Heart left ventricle (tissue), 16 donors: ENCODE measurements at regions not wholly inside any gene's neighbourhood (a gene's known extent, or its start where the extent isn't known, plus 50 kb on each side); places are given as distances from the start of the nearest gene placed in this dataset.

ENCODE experiments used
- ATAC-seq, 4 donors: fragments of 200-7000 bp; cut with Tn5 transposase; one replicate each; pipeline ENCODE4 v1.9.1; 2020 to 2022; ENCODE audit warnings: moderate library complexity in 4 of 4, mild to moderate bottlenecking in 3 of 4, moderate number of reproducible peaks in 1 of 4
- DNase-seq, 5 donors: peaks; one replicate each; pipeline ENCODE4 v3.0.0-alpha.2; 2020
- H3K27ac ChIP-seq, 12 donors: fragments of 200-600 bp; sonication (generic) in 4 of 12; one replicate each; pipeline versions ENCODE4 v1.5.0 to v1.8.0; 2016 to 2022; ENCODE audit warnings: mild to moderate bottlenecking in 2 of 12
- H3K27me3 ChIP-seq, 9 donors: fragments of 200-600 bp; sonication (generic) in 2 of 9; one replicate each; pipeline versions ENCODE4 v1.5.1 to v1.8.0; 2016 to 2022; ENCODE audit warnings: mild to moderate bottlenecking in 3 of 9
- H3K36me3 ChIP-seq, 9 donors: fragments of 200-600 bp; sonication (generic) in 2 of 9; one replicate each; pipeline versions ENCODE4 v1.5.0 to v1.8.0; 2018 to 2022; ENCODE audit warnings: mild to moderate bottlenecking in 2 of 9
- H3K4me1 ChIP-seq, 12 donors: fragments of 200-600 bp; sonication (generic) in 4 of 12; one replicate each; pipeline versions ENCODE4 v1.5.0 to v1.8.0; 2016 to 2022; ENCODE audit warnings: mild to moderate bottlenecking in 3 of 12
- H3K4me3 ChIP-seq, 12 donors: fragments of 200-600 bp; sonication (generic) in 4 of 12; one replicate each; pipeline versions ENCODE4 v1.5.0 to v1.8.0; 2017 to 2022; ENCODE audit warnings: mild to moderate bottlenecking in 9 of 12, moderate library complexity in 4 of 12
- H3K9me3 ChIP-seq, 12 donors: fragments of 200-600 bp; sonication (generic) in 4 of 12; one replicate each; pipeline versions ENCODE4 v1.5.0 to v1.8.0; 2016 to 2022; ENCODE audit warnings: mild to moderate bottlenecking in 1 of 12
- CTCF ChIP-seq, 12 donors: fragments of 200-600 bp; sonication (generic) in 4 of 12; IDR thresholded peaks; one replicate each; pipeline versions ENCODE4 v1.5.0 to v1.8.0; 2018 to 2022; ENCODE audit warnings: antibody characterized with exemption in 12 of 12, mild to moderate bottlenecking in 5 of 12
- POLR2A ChIP-seq, 2 donors: fragments of 450-650 bp; IDR thresholded peaks; one replicate each; pipeline ENCODE4 v1.6.1; 2017; ENCODE audit warnings: antibody characterized with exemption in 2 of 2, mild to moderate bottlenecking in 2 of 2, moderate library complexity in 2 of 2
- WGBS, 4 donors: extraction: QIAGEN DNeasy Blood & Tissue Kit in 2 of 4; methylation state at CpG; one replicate each; pipeline versions ENCODE4 v1.1.5 to v1.1.7; 2013 to 2018; 5-methylcytosine and 5-hydroxymethylcytosine counted together
- intact Hi-C, 10 donors: fragments of 100-400 bp; cut with DNase I; formaldehyde crosslinking; loops; one replicate each; pipeline versions ENCODE4 v1.11.1 to v1.14.2; 2022
- donor health status: ischemic (EF 13 %, LVEDD 7.1; RV severe dilation, severe dysfunction).
- donor health status: healthy with polysubstance abuse.
- donor health status: DM: no; HTN: yes; CAD: no.
- donor health status: DM: no; HTN: no; CAD: no.
- donor health status: ischemic (EF 25% LVEDD 6.9; RV normal size, moderate dysfunction).
- donor health status: ischemic (EF 25% LVEDD 5.7; RV mildly dilated, moderate dysfunction).
- donor health status: healthy.
- donor health status: DM: yes; HTN: yes; CAD: no.
- donor health status: ischemic (EF 35%, LVEDD 5.7; RV mildly dilated, moderate dysfunction).
- donor health status: nonischemic (EF 11% LVEDD 7.7; RV severe dilation, severe dysfunction).
- donor health status: DM: yes; HTN: yes; CAD: no.
- donor health status: PGD.
- donor health status: ischemic (EF 29% LVEDD 5.4; RV normal size, mild dysfunction).
- donor health status: nonischemic (EF 23%, LVEDD 6.1; RV moderate dilation, normal function).

DNA sequence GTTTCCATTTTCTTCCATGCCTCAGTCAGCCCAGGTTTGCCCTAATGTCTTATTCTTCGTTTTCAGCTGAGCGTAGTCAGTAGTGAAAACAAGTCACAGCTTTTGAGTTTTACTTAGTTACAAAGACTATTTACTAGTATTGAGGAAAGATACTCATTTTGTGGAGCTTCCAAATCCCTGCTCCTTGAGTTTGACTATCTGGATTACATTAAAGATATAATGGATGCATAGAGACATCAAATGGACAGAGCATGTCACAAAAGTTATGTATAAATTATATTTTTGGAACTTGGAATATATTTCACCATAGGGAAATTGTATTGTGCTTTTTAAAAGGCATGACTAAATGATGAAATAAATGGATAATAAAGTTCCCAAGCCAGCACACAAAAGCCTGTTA, 54.6 kb upstream of the AKAP13 start:
- no peak for ATAC-seq
- peaks cover 0 to 28% (median 16%) of the 10 kb centered on the region in 12 donors for H3K4me1 ChIP-seq
- H3K9me3 ChIP-seq, result peaks cover 0 to 17% (median 0%) of the 10 kb centered on the region in 12 donors
- intact Hi-C loops, result loop anchor here in 2 of 10 donors (5.0 to 10.0 kb wide), 3 partner anchors 79 to 179 kb away; no protein-coding TSS in a partner anchor
- H3K27me3 ChIP-seq, result no peaks in the 10 kb centered on the region
- no peak overlapping the region for H3K27ac ChIP-seq
- no peak for DNase-seq
- TF ChIP-seq CTCF (IDR thresholded peaks at IDR 0.05) (no peak), POLR2A (IDR thresholded peaks at IDR 0.05) (no peak)
- H3K36me3 ChIP-seq, result no peaks in the 10 kb centered on the region
- no peak overlapping the region for H3K4me3 ChIP-seq
- WGBS, 4 donors, result 93 to 97% (median 97%) methylated on average over 2 of the region's 2 CpGs

DNA sequence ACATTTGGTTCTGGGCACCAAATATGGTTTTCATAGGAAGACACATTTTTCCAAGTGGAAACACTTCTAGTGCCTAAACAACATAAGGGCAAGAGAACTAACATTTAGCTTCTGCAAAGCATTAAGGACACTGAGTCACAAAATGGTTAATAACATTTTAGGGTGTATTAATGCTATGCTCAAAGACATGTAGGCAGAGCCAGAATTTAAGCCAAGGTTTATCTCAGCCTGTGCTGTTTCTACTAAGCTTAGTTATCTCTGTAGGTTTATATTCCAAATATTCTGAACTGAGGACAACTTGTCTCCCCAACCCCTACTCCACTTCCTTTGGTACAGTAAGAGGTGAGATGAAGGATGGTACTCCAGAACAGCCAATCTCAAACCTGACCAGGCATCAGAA, 54.1 kb upstream of the AKAP13 start:
- no peak for DNase-seq
- TF ChIP-seq CTCF (IDR thresholded peaks at IDR 0.05) (no peak), POLR2A (IDR thresholded peaks at IDR 0.05) (no peak)
- Histone ChIP-seq H3K4me3 (no peak overlapping the region), H3K27ac (no peak overlapping the region), H3K36me3 (no peaks in the 10 kb centered on the region), H3K4me1 (peaks cover 0 to 32% (median 19%) of the 10 kb centered on the region in 12 donors), H3K9me3 (peaks cover 0 to 17% (median 0%) of the 10 kb centered on the region in 12 donors), H3K27me3 (no peaks in the 10 kb centered on the region)
- ATAC-seq, result no peak
- intact Hi-C loops, result loop anchor here in 2 of 10 donors (5.0 to 10.0 kb wide), 3 partner anchors 79 to 179 kb away; no protein-coding TSS in a partner anchor

DNA sequence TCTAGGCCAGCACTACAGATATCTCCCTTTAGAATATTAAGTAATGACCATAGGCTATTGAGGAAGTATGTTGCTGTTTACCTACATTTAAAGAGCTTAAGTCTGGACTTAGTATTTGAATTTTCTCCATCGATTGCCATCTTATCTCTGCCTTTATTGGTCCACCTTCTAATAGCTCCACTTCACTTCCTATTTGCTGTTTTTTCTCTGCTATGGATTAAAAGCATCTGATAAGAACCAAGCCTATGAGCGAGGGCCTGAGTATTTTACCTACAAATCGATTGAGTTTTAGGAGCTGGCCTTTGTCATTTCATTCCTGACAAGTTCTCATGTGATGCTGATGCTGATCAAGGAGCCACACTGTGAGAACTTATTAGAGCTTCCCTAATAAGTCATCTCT, 52.6 kb upstream of the AKAP13 start:
- DNase-seq, result no peak
- Histone ChIP-seq H3K4me1 (peaks cover 4 to 44% (median 27%) of the 10 kb centered on the region in 12 donors), H3K9me3 (peaks cover 0 to 5% (median 0%) of the 10 kb centered on the region in 12 donors), H3K4me3 (no peak overlapping the region), H3K36me3 (no peaks in the 10 kb centered on the region), H3K27ac (no peak overlapping the region), H3K27me3 (no peaks in the 10 kb centered on the region)
- TF ChIP-seq CTCF (IDR thresholded peaks at IDR 0.05) (no peak), POLR2A (IDR thresholded peaks at IDR 0.05) (no peak)
- 73 to 87% (median 79%) methylated on average over 3 of the region's 3 CpGs for WGBS, 4 donors
- intact Hi-C loops, result loop anchor here in 2 of 10 donors (5.0 to 10.0 kb wide), 3 partner anchors 77 to 177 kb away; no protein-coding TSS in a partner anchor
- no peak for ATAC-seq

GRCh38 chr15:85329561-85330422, 50.6 kb upstream of the AKAP13 start:
- H3K9me3 ChIP-seq, result no peaks in the 10 kb centered on the region
- H3K36me3 ChIP-seq, result no peaks in the 10 kb centered on the region
- H3K27me3 ChIP-seq, result no peaks in the 10 kb centered on the region
- ATAC-seq, result peak in 3 of 4 donors; percentile 12 to 31 (median 13)
- H3K27ac ChIP-seq, result peak overlapping the region; percentile 45 to 97 (median 92)
- TF ChIP-seq POLR2A (IDR thresholded peaks at IDR 0.05) (no peak), CTCF (IDR thresholded peaks at IDR 0.05) (no peak)
- peaks cover 4 to 56% (median 36%) of the 10 kb centered on the region in 12 donors for H3K4me1 ChIP-seq
- intact Hi-C loops, result loop anchor here (2.0 to 10.0 kb wide), 17 partner anchors 48 to 375 kb away; partner anchors contain the start of gene AKAP13 (in 4 of the 10)
- peak in 1 of 5 donors; percentile 57 for DNase-seq
- H3K4me3 ChIP-seq, result peak overlapping the region; percentile 4 to 59 (median 42)
- 27 to 49% (median 34%) methylated on average over 19 of the region's 19 CpGs for WGBS, 4 donors
